A673 (cell line): ENCODE measurements at regions not wholly inside any gene's neighbourhood (a gene's known extent, or its start where the extent isn't known, plus 50 kb on each side); places are given as distances from the start of the nearest gene placed in this dataset.

Experiments used
- CTCF ChIP-seq: fragments of 300-800, 200-600 bp; sonication (generic); conservative IDR thresholded peaks from 2 replicates; pipeline ENCODE4 v1.5.1; 2017; ENCODE audit warnings: low read depth, mild to moderate bottlenecking, antibody characterized with exemption, low read length, moderate library complexity, mixed read lengths
- EZH2 ChIP-seq: fragments of 200-600 bp; sonication (generic); IDR thresholded peaks from 2 replicates; pipeline ENCODE4 v1.6.1; 2017; ENCODE audit warnings: borderline replicate concordance, low read depth, mild to moderate bottlenecking, mixed read lengths, antibody characterized with exemption, low read length; ENCODE audit not compliant: poor library complexity, severe bottlenecking

GRCh38 chr1:31504001-31504400 is 72.3 kb upstream of the TINAGL1 start:
- no peak for TF ChIP-seq CTCF
- no peak for TF ChIP-seq EZH2
